GM19025 (cell line): ENCODE measurements at regions not wholly inside any gene's neighbourhood (a gene's known extent, or its start where the extent isn't known, plus 50 kb on each side); places are given as distances from the start of the nearest gene placed in this dataset.
A peak's percentile ranks its signal among the peaks of the same experiment; 100 is the strongest.

ENCODE experiments used
- ATAC-seq: cut with Tn5 transposase; IDR thresholded peaks from one replicate; pipeline ENCODE4 v1.9.1; 2021; ENCODE audit warnings: mild to moderate bottlenecking, low read depth, moderate library complexity; ENCODE audit not compliant: unreplicated experiment

DNA sequence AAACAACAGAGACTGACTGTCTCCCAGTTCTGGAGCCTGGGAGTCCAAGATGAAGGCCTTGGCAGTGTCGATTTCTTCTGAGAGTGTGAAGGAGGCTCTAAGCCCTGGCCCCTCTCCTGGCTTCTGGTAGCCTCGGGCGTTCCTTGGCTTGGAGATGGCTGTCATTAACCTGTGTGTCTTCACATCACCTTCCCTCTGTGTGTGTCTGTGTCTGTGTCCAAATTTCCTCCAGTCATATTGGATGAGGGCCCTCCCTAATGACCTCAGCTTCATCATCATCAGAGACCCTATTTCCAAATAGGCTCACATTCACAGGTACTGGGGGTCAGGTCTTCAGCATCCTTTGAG lies 138.3 kb downstream of the TOMM20 start:
- ATAC-seq = no peak

DNA sequence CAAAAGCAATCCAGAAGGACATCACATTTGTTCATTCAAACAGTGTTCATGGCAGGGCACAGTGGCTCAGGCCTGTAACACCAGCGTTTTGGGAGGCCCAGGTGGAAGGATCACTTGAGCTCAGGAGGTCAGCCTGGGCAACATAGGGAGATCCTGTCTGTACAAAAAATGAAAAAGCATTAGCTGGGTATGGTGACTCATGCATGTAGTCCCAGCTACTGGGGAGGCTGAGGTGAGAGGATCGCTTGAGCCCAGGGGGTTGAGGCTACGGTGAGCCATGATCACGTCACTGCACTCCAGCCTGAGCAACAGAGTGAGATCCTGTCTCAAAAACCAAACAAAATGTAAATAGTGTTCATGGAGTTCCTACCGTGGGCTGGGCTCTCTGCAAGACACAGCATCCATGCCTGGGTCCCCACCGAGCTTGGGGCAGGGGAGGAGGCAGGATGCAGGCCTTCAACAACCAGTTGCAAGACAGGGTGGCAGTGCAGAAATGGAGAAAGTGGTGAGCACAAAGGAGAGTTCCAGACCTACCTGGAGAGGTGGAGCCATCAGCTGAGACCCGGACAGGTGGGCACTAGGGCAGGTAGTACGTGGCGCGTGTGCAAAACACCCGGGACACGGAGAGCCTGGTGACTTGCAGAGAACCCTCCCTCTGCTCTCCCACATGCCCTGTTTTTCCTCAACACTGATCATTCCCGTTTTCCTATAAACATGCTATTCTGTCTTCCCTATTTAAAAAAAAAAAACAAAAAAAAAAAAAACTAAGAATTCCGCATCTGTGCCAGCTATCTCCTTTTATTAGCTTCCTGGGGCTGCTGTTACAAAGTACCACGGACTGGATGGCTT lies 138.9 kb downstream of the TOMM20 start:
- no peak for ATAC-seq

DNA sequence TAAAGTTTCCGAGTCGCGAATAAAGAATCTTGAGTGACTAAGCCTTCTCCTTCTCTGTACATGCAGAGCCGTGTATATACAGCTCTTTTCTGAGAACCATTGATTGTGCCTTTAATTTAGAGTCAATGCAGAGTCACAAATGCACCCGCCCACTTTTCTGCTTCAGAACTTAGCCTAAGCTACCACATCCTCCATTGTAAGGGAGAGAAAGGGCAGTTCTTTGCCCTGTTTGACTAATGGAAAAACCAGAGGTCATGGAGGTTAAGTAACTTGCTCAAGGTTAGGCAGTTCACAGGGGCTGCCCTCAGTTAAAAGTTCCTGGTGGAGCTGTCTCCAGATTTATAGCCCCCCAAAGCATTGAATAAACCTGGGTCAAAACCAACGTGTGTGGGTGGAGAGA lies 139.6 kb downstream of the TOMM20 start:
- ATAC-seq = no peak

DNA sequence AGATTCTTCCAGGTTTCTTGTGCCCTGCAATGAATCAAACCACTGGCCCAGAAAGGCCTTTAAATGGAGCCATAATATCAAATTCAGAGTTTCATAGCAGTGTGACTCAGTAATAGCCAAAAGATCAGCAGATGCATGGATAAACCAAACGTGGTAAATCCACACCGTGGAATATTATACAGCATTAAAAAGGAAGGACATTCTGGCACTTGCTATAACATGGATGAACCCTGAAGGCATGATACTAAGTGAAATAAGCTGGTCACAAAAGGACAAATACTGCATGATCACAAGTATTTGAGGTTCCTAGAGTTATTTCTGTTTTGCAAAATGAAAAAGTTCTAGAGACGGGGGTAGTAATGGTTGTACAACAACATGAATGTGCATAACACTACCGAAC lies 140.1 kb downstream of the TOMM20 start:
- ATAC-seq = no peak

DNA sequence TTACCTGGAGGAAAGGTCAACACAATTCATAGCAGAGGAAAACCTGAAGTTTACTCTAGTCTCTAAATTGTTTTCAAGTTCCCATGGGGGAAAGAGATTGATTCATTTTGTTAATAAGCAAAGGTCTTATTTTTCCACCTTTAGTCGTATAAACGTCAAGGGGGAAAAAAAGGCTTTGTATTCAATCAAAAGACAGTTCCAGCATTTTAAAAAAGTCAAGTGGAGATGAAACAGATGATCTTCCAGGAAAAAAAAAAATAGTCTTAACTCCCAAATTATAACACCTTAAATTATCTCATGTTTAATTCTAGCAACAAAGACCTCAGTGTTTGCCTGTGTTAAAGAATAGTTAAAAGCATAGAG lies 140.5 kb downstream of the TOMM20 start:
- no peak for ATAC-seq

DNA sequence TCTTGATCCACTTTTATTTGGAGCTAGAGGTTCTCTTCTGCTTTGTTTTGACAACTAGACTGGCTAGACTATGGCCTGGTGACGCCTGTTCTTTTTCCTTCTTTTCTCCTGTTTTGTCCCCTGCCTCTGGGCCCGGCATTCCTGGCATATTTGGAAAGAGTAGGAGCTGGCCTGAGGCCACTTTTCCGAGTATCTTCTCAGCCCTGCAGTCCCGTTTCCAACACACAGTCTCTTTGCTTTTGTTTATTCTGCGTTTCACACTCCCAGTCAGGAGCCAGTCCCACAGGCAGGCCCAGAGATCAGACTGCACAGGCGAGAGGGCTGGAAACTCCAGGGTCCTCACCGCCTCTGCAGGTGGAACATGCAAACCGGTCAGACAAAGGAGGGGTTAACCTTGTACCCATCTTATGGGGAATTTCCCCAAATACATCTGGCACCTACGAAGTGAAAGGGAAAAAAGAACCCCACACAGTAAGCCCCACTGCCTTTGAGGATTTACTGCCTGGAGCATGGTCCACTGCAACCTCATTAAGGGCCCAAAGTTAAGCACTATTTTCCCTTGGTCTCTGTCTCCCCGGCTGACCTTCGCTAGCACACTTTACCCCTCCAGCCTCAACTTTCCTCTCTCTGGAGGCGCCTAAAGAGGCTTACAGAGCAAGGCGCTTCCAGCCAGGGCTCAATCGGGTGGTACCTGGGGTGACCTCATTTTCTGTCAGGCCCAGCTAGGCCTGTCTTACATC lies 141.1 kb downstream of the TOMM20 start:
- peak; percentile 81 for ATAC-seq

DNA sequence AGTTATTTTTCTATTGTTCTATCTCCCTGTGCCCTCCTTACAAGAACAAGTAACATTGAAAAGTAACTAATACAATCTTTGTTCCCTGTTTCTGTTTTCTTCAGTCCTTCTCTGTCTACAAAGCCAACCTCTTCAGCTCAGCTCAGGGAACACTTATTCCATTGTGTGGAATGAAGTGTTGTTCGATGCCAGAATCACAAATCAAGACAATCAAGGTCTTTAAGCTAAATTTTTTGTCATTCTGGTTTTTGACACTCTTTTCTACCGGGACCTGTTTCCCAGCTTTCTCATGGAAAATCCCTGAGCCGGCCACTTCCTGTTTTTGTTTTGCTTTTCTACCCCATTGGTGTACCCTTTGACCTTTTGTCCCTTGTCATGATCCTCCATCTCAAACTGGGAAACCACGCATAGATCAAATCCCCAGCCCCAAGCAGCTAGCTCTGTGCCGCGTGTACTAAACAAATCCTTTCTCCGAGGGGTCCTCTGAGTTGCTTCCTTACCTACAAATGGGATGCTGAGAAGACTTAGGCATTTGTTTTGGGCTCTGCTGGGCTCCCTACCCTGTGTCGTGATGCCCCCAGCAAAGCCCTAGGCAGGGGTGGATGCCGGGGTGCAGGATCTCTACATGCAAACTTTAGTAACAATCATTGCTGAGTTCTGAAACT lies 141.8 kb downstream of the TOMM20 start:
- no peak for ATAC-seq

DNA sequence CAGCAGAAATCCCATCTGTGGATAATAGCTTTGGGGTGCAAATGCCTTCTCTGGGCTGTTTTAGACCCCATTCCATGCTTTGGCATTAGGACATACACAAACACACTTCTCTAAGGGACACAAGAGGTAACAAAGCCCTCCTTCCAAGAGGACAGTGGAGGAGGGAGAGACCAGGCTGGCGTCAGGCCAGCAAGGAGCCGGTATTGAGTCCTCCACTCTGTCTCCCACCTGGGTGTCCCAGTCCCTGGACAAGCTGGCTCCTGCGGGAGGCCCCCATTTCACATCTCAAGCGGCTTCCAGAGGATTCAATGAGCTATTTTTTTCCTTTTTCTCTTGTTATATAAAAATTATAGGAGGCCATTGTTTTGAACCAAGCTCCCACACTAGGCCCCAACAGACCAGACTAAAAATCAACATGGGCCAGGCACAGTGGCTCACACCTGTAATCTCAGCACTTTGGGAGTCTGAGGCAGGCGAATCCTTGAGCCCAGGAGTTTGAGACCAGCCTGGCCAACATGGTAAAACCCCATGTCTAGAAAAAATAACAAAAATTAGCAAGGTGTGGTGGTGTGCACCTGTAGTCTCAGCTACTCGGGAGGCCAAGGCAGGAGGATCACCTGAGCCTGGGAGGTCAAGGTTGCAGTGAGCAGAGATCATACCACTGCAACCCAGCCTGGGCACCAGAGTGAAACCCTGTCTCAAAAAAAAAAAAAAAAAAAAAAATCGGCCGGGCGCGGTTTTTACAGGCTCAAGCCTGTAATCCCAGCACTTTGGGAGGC lies 142.9 kb downstream of the TOMM20 start:
- no peak for ATAC-seq

DNA sequence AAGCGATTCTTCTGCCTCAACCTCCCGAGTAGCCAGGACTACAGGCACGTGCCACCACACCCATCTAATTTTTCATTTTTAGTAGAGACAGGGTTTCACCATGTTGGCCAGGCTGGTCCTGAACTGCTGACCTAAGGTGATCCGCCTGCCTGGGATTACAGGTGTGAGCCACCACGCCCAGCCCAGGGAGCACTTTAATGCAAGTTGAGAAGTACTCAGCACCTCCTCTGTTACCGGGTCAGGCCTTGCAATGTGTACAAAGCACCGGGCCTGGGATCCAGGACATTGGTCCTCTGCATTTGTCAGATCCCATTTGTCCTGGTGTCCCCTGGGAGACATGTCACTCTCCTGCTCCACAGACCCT lies 143.6 kb downstream of the TOMM20 start:
- ATAC-seq = no peak

DNA sequence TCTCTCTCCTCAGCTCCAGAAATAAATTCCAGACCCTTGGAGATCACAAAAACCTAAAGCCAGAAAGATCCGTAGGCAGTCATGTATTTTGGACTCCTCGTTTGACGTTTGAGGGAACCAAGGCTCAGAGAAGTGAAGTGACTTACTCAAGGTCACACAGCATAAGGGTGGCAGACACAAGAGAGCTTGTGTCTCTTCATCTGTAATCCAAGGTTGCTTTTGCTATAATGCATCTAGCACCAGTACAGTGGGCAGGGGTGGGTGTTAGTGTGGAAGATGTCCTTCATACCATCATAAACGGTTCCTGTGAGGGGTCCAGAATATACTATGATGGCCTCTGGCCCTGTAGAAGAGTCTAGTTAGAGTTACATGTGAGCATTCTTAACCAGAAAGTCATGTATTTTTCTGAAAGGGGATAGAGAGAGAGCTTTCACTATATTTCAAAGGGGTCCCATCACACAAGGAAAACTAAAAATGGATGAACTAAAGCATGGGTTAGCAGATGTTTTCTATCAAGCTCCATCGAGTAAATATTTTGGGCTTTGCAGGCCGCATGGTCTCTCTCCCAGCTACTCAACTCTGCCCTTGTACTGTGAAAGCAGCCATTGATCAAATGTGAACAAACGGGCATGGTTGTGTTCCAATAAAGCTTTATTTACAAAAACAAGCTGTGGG lies 144.9 kb downstream of the TOMM20 start:
- ATAC-seq = no peak

DNA sequence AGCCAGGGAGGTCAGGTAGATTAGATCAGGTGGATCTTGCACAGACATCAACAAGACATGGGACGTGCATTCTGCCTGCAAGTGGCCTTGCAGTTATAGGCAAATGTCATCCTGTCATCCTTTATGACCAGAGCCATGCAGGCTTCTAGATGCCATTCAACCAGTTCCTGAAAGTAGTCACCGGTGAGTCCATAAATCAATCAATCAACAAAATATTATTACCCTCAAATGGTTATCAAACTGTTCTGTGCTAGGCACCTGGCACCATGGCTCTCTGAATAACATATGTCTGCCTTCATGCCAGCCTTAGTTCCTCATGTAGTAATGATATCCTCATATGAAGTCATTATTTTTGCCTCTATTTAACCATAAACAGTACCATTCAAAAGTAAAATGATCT lies 146.9 kb downstream of the TOMM20 start:
- ATAC-seq = no peak

DNA sequence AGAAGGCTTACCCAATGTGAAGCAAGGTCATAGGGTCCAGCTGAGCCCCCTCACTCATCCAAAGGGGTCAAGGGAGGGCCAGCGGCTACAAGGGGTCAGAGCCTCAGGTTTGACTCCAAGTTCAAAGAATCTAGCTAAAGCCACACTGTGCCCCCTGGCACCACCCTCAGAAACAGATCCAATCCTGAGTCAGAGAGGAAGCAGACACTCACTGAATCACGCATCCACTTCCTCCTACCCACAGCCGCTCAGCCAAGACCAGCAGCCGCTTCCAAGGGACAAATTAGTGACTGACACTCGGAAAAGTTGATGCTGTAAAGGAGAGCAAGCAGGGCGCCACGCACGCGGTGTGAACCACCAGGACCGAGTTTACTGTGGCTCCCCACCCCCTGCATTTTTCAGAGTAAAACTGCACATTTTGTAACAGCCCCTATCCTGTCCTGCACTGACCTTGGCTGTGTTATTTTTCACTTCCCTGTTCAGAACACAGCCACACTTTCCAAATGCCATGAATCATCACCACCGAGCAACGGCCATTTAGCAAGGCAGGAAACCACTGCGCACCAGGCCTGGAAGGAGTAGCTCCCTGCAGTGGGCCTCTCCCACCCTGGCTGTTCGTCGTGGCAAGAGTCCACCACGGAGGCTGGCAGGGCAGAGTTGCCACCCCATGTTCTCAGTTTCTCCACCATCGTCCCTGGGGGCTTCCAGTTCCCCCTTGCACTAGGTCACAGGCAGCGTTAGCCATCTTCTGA lies 147.8 kb downstream of the TOMM20 start:
- no peak for ATAC-seq

DNA sequence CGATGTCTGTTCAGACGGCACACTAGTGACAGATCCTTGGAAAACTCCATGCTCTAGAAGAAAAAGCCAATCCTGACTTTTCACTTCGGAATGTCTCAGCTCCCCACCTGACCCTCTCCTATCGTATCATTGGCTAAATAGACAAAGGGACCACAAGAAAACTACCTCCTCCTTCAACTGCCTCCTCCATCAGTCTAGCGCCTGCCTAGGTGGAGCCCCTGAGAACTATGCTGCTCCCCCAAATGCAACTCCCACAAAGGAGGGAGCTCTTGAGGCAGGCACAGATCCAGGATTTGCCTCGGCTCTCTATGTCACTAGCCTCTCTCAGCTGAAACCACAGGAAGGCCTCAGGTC lies 148.4 kb downstream of the TOMM20 start:
- ATAC-seq = no peak

DNA sequence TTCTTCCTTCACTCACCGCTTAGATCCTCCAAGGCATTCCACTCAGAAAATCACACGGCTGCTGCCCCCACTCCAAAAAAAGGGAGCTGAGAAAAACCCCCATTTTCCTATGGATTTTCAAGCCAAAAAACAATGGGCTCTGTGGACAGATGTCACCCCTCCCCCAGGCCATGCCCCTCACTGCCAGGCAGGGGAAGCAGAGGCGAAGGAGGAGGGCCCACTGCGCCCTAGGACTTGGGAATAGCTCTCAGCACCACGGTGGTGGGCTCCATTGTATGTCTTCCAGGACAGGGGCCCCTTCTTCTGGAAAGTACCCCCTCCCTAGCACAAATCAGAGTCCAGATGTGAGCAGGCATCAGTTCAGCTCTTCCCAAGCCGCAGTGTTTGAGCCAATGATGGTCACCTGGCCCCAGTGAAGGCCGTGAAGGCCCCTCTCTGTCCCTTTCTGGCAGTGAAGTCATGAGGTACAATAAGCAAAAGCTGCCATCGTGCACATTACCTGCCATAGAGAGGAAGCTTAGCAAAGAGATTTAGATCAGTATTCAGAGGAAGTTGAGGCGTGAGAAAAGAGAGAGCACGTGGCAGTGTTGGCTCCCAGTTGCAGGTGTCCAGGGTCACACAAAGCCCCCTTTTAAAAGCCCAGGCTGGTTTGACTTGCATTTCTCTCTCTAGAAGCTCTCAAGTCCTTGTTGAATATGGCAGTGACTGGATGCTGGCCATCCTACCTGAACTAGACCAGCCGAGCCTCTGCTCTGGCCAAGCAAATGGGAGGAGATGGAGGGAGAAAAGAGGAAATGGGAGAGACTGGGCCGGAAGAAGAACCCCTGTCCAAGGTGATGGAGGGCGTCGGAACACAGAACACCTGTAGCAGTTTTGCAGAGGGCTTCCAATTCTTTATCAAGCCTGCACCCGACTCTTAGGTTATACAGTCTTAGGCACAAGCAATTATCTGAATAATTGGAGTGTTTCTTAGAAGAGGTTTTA lies 149.0 kb downstream of the TOMM20 start:
- no peak for ATAC-seq

DNA sequence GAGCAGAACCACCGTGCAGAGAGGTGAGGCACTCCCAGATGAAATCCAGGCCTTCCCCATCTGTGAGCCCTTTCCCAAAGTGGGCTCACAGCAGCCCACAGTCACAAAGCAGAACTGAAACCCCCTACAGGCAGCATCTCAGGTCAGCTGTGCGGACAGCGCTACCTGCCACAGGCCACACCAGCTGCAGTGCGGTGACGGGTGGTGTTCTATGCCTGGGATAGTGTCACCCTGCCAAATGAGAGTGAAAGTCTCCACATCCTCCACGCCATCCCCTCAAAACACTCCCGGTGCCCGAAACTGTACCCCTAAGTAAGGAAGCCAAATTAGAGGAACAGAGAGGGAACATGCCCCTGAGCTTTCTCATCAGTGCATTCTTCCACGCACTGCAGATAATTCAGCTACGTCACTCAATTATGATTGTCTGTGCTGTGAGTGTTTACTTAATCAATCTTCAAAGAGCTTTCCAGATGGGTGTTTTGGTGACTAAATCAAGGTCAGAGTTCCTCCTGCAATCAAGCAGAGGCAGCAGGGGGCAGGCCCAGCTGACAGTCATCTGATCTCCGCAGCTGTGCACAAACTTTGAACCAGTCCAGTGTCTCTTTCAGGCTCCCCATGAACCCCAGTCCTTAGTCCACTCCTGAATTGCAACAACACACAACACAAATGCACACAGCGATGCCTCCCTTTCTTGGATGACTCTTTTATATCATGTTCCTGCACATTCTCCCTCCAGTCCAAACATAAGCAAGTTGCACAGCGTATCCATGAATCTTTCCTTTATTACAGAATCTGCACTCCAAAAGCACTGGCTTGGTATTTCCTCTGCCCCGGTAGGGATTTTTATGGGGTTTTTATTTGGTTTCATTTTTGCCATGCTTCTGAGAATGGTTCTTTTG lies 150.0 kb downstream of the TOMM20 start:
- ATAC-seq = peak; percentile 65

DNA sequence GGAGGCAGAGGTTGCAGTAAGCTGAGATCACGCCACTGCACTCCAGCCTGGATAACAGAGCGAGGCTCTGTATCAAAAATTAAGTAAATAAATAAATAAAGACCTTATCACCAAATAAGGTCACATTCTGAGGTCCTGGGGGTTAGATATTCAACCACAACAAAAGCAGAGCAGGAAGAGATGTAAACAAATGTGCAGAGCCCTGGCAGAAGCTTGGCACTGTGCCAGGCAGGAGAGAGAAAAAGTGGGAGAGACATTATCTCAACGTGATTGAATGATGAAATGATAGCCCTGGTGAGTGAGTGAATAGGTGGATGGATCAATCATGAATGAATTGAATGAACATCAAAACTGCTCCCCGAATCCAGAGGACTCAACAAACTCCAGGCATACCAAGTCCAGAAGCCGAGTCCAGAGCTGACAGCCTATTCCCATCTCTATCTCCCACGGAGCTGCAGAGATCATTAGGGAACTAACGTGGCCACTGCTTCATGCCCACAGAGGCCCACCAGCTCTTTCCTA lies 150.7 kb downstream of the TOMM20 start:
- ATAC-seq = no peak
